NCI-H1436 treated with DMSO at 0.1 percent for 48 hours (cell line): ENCODE measurements at regions not wholly inside any gene's neighbourhood (a gene's known extent, or its start where the extent isn't known, plus 50 kb on each side); places are given as distances from the start of the nearest gene placed in this dataset.
"Not testable (repeated sequence)": the region's sequence is repeated elsewhere in the genome, so short reads cannot be mapped to it uniquely, and the experiment has no call there.

Source experiments
- DNase-seq: peaks from one replicate; lab custom pipeline; 2025; lab: John Stamatoyannopoulos, UW

GRCh38 chr11:33970984-33971466 lies 79.1 kb upstream of the LMO2 start:
- DNase-seq, result peak; percentile 60

GRCh38 chr11:33967451-33967850 lies 75.6 kb upstream of the LMO2 start:
- no peak for DNase-seq

GRCh38 chr11:33965032-33965431 lies 73.2 kb upstream of the LMO2 start:
- DNase-seq, result no peak

- DNase-seq, result no peak
These were observed 68.1 kb upstream of the LMO2 start for GRCh38 chr11:33959855-33960400.

GRCh38 chr11:33957304-33957917 lies 65.5 kb upstream of the LMO2 start:
- no peak for DNase-seq

- no peak for DNase-seq
These were observed 64.7 kb upstream of the LMO2 start for GRCh38 chr11:33956611-33957010.

- no peak for DNase-seq
These were observed 61.4 kb upstream of the LMO2 start for GRCh38 chr11:33953289-33953688.

GRCh38 chr11:33952805-33953204 lies 60.9 kb upstream of the LMO2 start:
- DNase-seq, result no peak

- DNase-seq, result no peak
These were observed 57.5 kb upstream of the LMO2 start for GRCh38 chr11:33949252-33949913.

GRCh38 chr11:33948494-33948893 lies 56.6 kb upstream of the LMO2 start:
- DNase-seq, result no peak

GRCh38 chr11:33947918-33948317 lies 56.0 kb upstream of the LMO2 start:
- DNase-seq, result not testable (repeated sequence)

GRCh38 chr11:33946930-33947329 lies 55.1 kb upstream of the LMO2 start:
- DNase-seq, result no peak

- no peak for DNase-seq
These were observed 53.8 kb upstream of the LMO2 start for GRCh38 chr11:33945481-33946268.

GRCh38 chr11:33944693-33945424 lies 53.0 kb upstream of the LMO2 start:
- no peak for DNase-seq

- DNase-seq, result no peak
These were observed 52.4 kb upstream of the LMO2 start for GRCh38 chr11:33944345-33944692.

- no peak for DNase-seq
These were observed 51.1 kb upstream of the LMO2 start for GRCh38 chr11:33942954-33943353.

- DNase-seq, result no peak
These were observed 49.8 kb upstream of the LMO2 start for GRCh38 chr11:33941637-33942160.
